ENCODE measurements at regions not wholly inside any gene's neighbourhood (a gene's known extent, or its start where the extent isn't known, plus 50 kb on each side); places are given as distances from the start of the nearest gene placed in this dataset.

GRCh38 chr7:112708236-112708635, 82.0 kb downstream of the TMEM168 start (continued):
- TF ChIP-seq, protein P1, sequence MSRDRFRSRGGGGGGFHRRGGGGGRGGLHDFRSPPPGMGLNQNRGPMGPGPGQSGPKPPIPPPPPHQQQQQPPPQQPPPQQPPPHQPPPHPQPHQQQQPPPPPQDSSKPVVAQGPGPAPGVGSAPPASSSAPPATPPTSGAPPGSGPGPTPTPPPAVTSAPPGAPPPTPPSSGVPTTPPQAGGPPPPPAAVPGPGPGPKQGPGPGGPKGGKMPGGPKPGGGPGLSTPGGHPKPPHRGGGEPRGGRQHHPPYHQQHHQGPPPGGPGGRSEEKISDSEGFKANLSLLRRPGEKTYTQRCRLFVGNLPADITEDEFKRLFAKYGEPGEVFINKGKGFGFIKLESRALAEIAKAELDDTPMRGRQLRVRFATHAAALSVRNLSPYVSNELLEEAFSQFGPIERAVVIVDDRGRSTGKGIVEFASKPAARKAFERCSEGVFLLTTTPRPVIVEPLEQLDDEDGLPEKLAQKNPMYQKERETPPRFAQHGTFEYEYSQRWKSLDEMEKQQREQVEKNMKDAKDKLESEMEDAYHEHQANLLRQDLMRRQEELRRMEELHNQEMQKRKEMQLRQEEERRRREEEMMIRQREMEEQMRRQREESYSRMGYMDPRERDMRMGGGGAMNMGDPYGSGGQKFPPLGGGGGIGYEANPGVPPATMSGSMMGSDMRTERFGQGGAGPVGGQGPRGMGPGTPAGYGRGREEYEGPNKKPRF (IDR thresholded peaks at IDR 0.05; ENCODE audit: low read depth, low read length) = no peak
- TF ChIP-seq ERF (CRISPR knock-in tag; IDR thresholded peaks at IDR 0.05) (no peak), PCBP2 (IDR thresholded peaks at IDR 0.05; ENCODE audit: low read depth, low read length, poor library complexity, severe bottlenecking) (no peak), STAG1 (CRISPR knock-in tag; IDR thresholded peaks at IDR 0.05; ENCODE audit: borderline replicate concordance) (no peak), GTF2A2 (tag; IDR thresholded peaks at IDR 0.05) (no peak), NR2C1 (IDR thresholded peaks at IDR 0.05) (peak; percentile 89), NR2C1 (tag; IDR thresholded peaks at IDR 0.05) (peak; percentile 91), KDM1A (IDR thresholded peaks at IDR 0.05) (0 out of 4 replicates have a peak, but pooled peaks of 1 of the 2 experiments have one; percentile 36), HMG20A (CRISPR knock-in tag; conservative IDR thresholded peaks at IDR 0.05) (no peak), C11orf30 (IDR thresholded peaks at IDR 0.05; ENCODE audit: low read depth) (no peak), ZNF133 (CRISPR knock-in tag; IDR thresholded peaks at IDR 0.05) (no peak), NFYB (IDR thresholded peaks at IDR 0.05; ENCODE audit: extremely low read depth, insufficient read length) (peak; percentile 8), ZNF780A (CRISPR knock-in tag; IDR thresholded peaks at IDR 0.05) (no peak)
- TF ChIP-seq, protein P2, sequence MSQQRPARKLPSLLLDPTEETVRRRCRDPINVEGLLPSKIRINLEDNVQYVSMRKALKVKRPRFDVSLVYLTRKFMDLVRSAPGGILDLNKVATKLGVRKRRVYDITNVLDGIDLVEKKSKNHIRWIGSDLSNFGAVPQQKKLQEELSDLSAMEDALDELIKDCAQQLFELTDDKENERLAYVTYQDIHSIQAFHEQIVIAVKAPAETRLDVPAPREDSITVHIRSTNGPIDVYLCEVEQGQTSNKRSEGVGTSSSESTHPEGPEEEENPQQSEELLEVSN (IDR thresholded peaks at IDR 0.05; ENCODE audit: borderline replicate concordance in 1 of 2, extremely low read depth in 1 of 2, insufficient read depth in 1 of 2, insufficient read length in 1 of 2, low read depth in 1 of 2, low read length in 1 of 2, poor library complexity in 1 of 2, severe bottlenecking in 1 of 2) = no peak
- TF ChIP-seq, protein P3, sequence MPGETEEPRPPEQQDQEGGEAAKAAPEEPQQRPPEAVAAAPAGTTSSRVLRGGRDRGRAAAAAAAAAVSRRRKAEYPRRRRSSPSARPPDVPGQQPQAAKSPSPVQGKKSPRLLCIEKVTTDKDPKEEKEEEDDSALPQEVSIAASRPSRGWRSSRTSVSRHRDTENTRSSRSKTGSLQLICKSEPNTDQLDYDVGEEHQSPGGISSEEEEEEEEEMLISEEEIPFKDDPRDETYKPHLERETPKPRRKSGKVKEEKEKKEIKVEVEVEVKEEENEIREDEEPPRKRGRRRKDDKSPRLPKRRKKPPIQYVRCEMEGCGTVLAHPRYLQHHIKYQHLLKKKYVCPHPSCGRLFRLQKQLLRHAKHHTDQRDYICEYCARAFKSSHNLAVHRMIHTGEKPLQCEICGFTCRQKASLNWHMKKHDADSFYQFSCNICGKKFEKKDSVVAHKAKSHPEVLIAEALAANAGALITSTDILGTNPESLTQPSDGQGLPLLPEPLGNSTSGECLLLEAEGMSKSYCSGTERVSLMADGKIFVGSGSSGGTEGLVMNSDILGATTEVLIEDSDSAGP (CRISPR knock-in tag; IDR thresholded peaks at IDR 0.05) = no peak
